ENCODE measurements at regions not wholly inside any gene's neighbourhood (a gene's known extent, or its start where the extent isn't known, plus 50 kb on each side); places are given as distances from the start of the nearest gene placed in this dataset.

GRCh38 chr4:74619931-74620702 lies 174.2 kb downstream of the BTC start:
- Mint-ChIP-seq H3K36me3 (no peaks in the 10 kb centered on the region), H3K4me3 (no peak overlapping the region), H3K4me1 (no peaks in the 10 kb centered on the region), H3K9me3 (no peaks in the 10 kb centered on the region), H3K27me3 (ENCODE audit: low read depth) (no peaks in the 10 kb centered on the region), H3K27ac (no peak overlapping the region)
- ATAC-seq (no peak), DNase-seq (ENCODE audit: low spot score) (no peak)
- ChIA-PET CTCF (no interaction called here), POLR2A (no interaction called here)
- TF ChIP-seq FOXP4 (CRISPR knock-in tag; IDR thresholded peaks at IDR 0.05) (no peak), KAT7 (CRISPR knock-in tag; IDR thresholded peaks at IDR 0.05; ENCODE audit: borderline replicate concordance) (no peak)

GRCh38 chr4:74621616-74622015 lies 172.7 kb downstream of the BTC start:
- no peak overlapping the region for H3K27ac Mint-ChIP-seq
- DNase-seq (ENCODE audit: low spot score): no peak

More at GRCh38 chr4:74621616-74622015, 172.7 kb downstream of the BTC start:
- TF ChIP-seq ATF2 (CRISPR knock-in tag; IDR thresholded peaks at IDR 0.05; ENCODE audit: borderline replicate concordance, low read depth) (no peak), FOXP4 (CRISPR knock-in tag; IDR thresholded peaks at IDR 0.05) (no peak), ZNF425 (CRISPR knock-in tag; conservative IDR thresholded peaks at IDR 0.05) (no peak), PRDM15 (CRISPR knock-in tag; IDR thresholded peaks at IDR 0.05) (no peak), NR2C2 (CRISPR knock-in tag; IDR thresholded peaks at IDR 0.05) (no peak), TP53 (CRISPR knock-in tag; IDR thresholded peaks at IDR 0.05) (no peak), ATF6 (CRISPR knock-in tag; IDR thresholded peaks at IDR 0.05) (no peak), FOXJ3 (CRISPR knock-in tag; IDR thresholded peaks at IDR 0.05; ENCODE audit: borderline replicate concordance) (no peak), ZNF416 (CRISPR knock-in tag; IDR thresholded peaks at IDR 0.05) (no peak)
- Mint-ChIP-seq H3K9me3 (no peaks in the 10 kb centered on the region), H3K4me1 (no peaks in the 10 kb centered on the region), H3K27me3 (ENCODE audit: low read depth) (no peaks in the 10 kb centered on the region), H3K4me3 (no peak overlapping the region), H3K36me3 (no peaks in the 10 kb centered on the region)
- ATAC-seq: no peak
- ChIA-PET CTCF (interaction anchor here (2.3 kb wide), 1 partner anchor 49 kb away, joined by 12 read pairs; no protein-coding TSS in a partner anchor), POLR2A (no interaction called here)
